Endothelial cell (in vitro differentiated cells): ENCODE measurements at regions not wholly inside any gene's neighbourhood (a gene's known extent, or its start where the extent isn't known, plus 50 kb on each side); places are given as distances from the start of the nearest gene placed in this dataset.

Experiments used
- DNase-seq: peaks from one replicate; pipeline ENCODE4 v3.0.0; 2021; ENCODE audit warnings: low spot score
- H3K27ac Mint-ChIP-seq: one replicate; pipeline ENCODE4 v1.8.0; 2021; ENCODE audit warnings: mixed read lengths, inconsistent platforms; ENCODE audit not compliant: unreplicated experiment
- H3K27me3 Mint-ChIP-seq: one replicate; pipeline ENCODE4 v1.8.0; 2021; ENCODE audit warnings: mild to moderate bottlenecking, moderate library complexity, mixed read lengths, inconsistent platforms; ENCODE audit not compliant: unreplicated experiment
- H3K36me3 Mint-ChIP-seq: one replicate; pipeline ENCODE4 v1.8.0; 2021; ENCODE audit warnings: mild to moderate bottlenecking, low read depth, mixed read lengths, inconsistent platforms; ENCODE audit not compliant: unreplicated experiment
- H3K4me1 Mint-ChIP-seq: one replicate; pipeline ENCODE4 v1.8.0; 2021; ENCODE audit warnings: mild to moderate bottlenecking, mixed read lengths, inconsistent platforms; ENCODE audit not compliant: unreplicated experiment
- H3K4me3 Mint-ChIP-seq: one replicate; pipeline ENCODE4 v1.8.0; 2021; ENCODE audit warnings: mild to moderate bottlenecking, mixed read lengths, inconsistent platforms; ENCODE audit not compliant: unreplicated experiment
- H3K9me3 Mint-ChIP-seq: one replicate; pipeline ENCODE4 v1.8.0; 2021; ENCODE audit warnings: mixed read lengths, inconsistent platforms; ENCODE audit not compliant: unreplicated experiment
- CTCF ChIP-seq: fragments of 200-600 bp; sonication (generic); IDR thresholded peaks from one replicate; pipeline ENCODE4 v1.5.0; 2021; ENCODE audit warnings: antibody characterized with exemption; ENCODE audit not compliant: unreplicated experiment

DNA sequence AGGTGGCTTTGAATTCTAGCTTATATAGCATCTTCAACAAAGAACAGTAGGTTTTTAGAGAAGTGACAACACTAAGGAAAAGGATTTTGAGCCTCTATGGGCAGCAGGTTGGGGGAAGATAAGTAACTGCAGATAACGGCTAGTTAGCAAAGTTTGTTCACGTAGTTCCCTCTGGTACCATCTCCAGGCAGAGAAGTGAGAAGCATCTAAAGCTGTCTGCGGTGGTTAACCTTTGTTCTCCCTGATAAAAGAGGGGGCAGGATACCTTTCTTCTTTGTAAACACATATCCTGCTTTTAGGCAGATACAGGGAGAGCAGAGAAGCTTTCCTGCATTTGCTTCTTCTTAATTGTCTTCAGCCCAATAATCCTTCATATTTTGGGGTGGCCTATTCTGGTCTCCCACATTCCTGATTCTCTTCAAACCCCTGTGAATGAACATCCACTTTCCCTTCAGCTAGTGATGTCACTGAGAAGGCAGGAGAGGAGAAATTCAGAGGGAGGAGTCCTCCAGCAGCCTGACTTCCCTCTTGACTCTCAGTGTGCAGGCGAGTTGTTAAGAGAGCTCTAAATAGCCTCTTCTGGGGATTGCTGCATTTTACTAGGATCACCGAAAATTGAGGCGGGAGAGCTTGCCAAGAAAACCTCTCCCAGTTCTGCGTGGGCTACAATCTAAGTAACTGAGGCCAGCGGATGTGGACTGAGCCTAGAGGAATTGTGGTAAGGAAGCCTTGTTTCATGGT lies 393.7 kb upstream of the C2CD4B start:
- Mint-ChIP-seq H3K27ac (no peak overlapping the region), H3K9me3 (no peaks in the 10 kb centered on the region), H3K4me3 (no peak overlapping the region), H3K36me3 (no peaks in the 10 kb centered on the region), H3K4me1 (peaks cover 56% of the 10 kb centered on the region), H3K27me3 (no peaks in the 10 kb centered on the region)
- no peak for DNase-seq
- no peak for TF ChIP-seq CTCF

- Mint-ChIP-seq H3K4me1 (peaks cover 55% of the 10 kb centered on the region), H3K27me3 (no peaks in the 10 kb centered on the region), H3K4me3 (no peak overlapping the region), H3K36me3 (no peaks in the 10 kb centered on the region), H3K9me3 (no peaks in the 10 kb centered on the region), H3K27ac (no peak overlapping the region)
- no peak for TF ChIP-seq CTCF
- no peak for DNase-seq
Observed at GRCh38 chr15:62559381-62559733, 394.3 kb upstream of the C2CD4B start.

DNA sequence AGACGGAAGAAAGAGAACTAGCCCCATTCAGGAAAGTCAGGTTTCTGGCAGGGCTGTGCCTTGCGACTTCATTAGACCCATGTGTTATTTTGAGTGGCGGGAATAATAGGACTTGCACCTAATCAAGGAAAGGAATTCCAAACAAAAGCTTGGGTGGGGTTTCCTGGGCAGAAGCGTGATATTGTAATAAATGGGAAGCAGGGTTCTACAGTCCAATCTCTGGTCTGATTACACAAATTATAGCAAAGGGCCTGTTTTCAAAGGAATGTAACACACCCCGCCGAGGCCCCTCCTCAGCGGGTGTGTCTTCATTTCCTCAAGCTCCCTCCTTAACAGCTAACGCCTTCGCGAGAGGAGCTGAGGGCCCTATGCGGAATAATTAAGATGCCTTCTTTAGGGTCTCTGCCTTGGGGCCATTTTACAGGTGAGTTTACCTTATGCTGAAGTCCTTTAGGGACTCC lies 396.0 kb upstream of the C2CD4B start:
- peaks cover 55% of the 10 kb centered on the region for H3K4me1 Mint-ChIP-seq
- DNase-seq = no peak
- no peaks in the 10 kb centered on the region for H3K27me3 Mint-ChIP-seq
- no peaks in the 10 kb centered on the region for H3K9me3 Mint-ChIP-seq
- no peak overlapping the region for H3K4me3 Mint-ChIP-seq
- H3K36me3 Mint-ChIP-seq = no peaks in the 10 kb centered on the region
- H3K27ac Mint-ChIP-seq = peak overlapping the region; percentile 50
- no peak for TF ChIP-seq CTCF

DNA sequence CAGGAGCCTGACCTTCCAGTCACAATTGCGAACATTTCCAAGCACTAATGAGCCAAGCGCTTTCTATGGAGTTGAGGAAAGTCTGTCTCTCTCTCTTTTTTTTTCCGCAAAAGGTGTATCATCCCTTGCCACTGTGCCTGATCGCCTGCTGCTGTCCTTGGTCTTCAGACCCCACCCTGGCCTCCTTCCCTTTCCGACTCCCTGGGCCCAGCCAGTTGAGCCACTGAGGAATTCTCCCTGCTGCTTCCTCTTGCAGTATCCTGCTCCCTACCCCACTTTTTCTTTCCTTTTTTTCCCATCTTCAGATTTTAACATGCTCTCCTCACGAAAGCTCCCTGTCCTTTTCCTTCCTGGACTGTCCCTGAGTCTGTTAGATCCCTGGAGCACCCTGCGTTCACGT lies 396.5 kb upstream of the C2CD4B start:
- no peak for TF ChIP-seq CTCF
- no peaks in the 10 kb centered on the region for H3K9me3 Mint-ChIP-seq
- no peaks in the 10 kb centered on the region for H3K36me3 Mint-ChIP-seq
- H3K4me1 Mint-ChIP-seq = peaks cover 55% of the 10 kb centered on the region
- H3K27ac Mint-ChIP-seq = peak overlapping the region; percentile 50
- peak overlapping the region; percentile 5 for H3K4me3 Mint-ChIP-seq
- DNase-seq = no peak
- no peaks in the 10 kb centered on the region for H3K27me3 Mint-ChIP-seq

GRCh38 chr15:62564886-62565633 lies 400.0 kb upstream of the C2CD4B start:
- Mint-ChIP-seq H3K27ac (no peak overlapping the region), H3K27me3 (no peaks in the 10 kb centered on the region), H3K9me3 (no peaks in the 10 kb centered on the region), H3K36me3 (no peaks in the 10 kb centered on the region), H3K4me1 (peaks cover 35% of the 10 kb centered on the region), H3K4me3 (no peak overlapping the region)
- TF ChIP-seq CTCF = no peak
- DNase-seq = no peak
